ENCODE measurements at regions not wholly inside any gene's neighbourhood (a gene's known extent, or its start where the extent isn't known, plus 50 kb on each side); places are given as distances from the start of the nearest gene placed in this dataset.

GRCh38 chr13:50133358-50133953, 118.2 kb downstream of the KCNRG start:
- CTCF ChIA-PET: interaction anchor here (0.6 kb wide), 1 partner anchor 137 kb away, joined by 3 read pairs; the partner anchor contains the start of gene TRIM13
- dilution Hi-C loops (cut with HindIII; ENCODE audit: low sequenced_read_pairs, unreplicated experiment): no loop called here

More at GRCh38 chr13:50133358-50133953, 118.2 kb downstream of the KCNRG start:
- Histone ChIP-seq H4K8ac (ENCODE audit: low read depth in 2 of 2, low read length in 2 of 2) (no peak overlapping the region), H3K23ac (ENCODE audit: low read depth, low read length) (no peak overlapping the region), H3K18ac (ENCODE audit: low read depth, low read length) (no peak overlapping the region), H3K4me1 (ENCODE audit: control insufficient read depth, insufficient read depth, low read length) (no peaks in the 10 kb centered on the region; the same call in 1 of the 2 replicates), H3K56ac (ENCODE audit: extremely low read depth, insufficient read depth, low read length) (no peak overlapping the region), H2BK120ac (ENCODE audit: low read depth, low read length) (no peak overlapping the region), H2BK15ac (ENCODE audit: low read depth, low read length) (no peak overlapping the region), H2BK20ac (ENCODE audit: low read depth, low read length) (no peak overlapping the region), H2AK9ac (replicated peaks; ENCODE audit: low read depth, low read length, poor library complexity) (no peak overlapping the region), H3K4ac (ENCODE audit: low read depth, low read length) (no peak overlapping the region), H3K36me3 (ENCODE audit: control insufficient read depth, insufficient read depth, low read length) (no peaks in the 10 kb centered on the region), H4K5ac (ENCODE audit: low read depth, low read length) (no peak overlapping the region), H3K79me1 (ENCODE audit: low read depth in 1 of 2, low read length in 2 of 2) (no peaks in the 10 kb centered on the region), H3K9me3 (ENCODE audit: control insufficient read depth, insufficient read depth, low read length) (peaks cover 6% of the 10 kb centered on the region), H4K20me1 (ENCODE audit: insufficient read depth, low read length) (no peaks in the 10 kb centered on the region), H3K27me3 (ENCODE audit: control insufficient read depth, insufficient read depth, low read length) (peaks cover 21% of the 10 kb centered on the region), H2AK5ac (ENCODE audit: low read depth, low read length) (no peak overlapping the region), H3K9me1 (ENCODE audit: insufficient read depth, low read length) (no peaks in the 10 kb centered on the region), H3K14ac (replicated peaks; ENCODE audit: low read depth, low read length) (no peak overlapping the region), H3K4me3 (ENCODE audit: insufficient read depth, low read depth, low read length) (no peak overlapping the region), H3K9ac (ENCODE audit: low read depth, low read length) (no peak overlapping the region), H2BK5ac (ENCODE audit: low read depth, low read length, poor library complexity, severe bottlenecking) (no peak overlapping the region), H3K27ac (ENCODE audit: insufficient read depth, low read length) (no peak overlapping the region), H3K4me2 (ENCODE audit: low read depth, low read length) (no peak overlapping the region), H4K91ac (ENCODE audit: insufficient read depth, low read depth, low read length) (no peak overlapping the region), H2AFZ (replicated peaks; ENCODE audit: low read length, poor library complexity) (no peak overlapping the region)
- BruUV-seq (replicated peaks): no TSS peak
- in situ Hi-C loops (cut with MboI; ENCODE audit: low sequenced_read_pairs): no loop called here
- no peak for DNase-seq
- 75% methylated on average over 30 of the region's 48 CpGs; no CpG with 5 or more reads in 1 of the 2 experiments for WGBS, 2 experiments (ENCODE audit: extremely low coverage in 2 of 2, insufficient read length in 1 of 2)
- no peak for TF ChIP-seq NFE2L2 (IDR thresholded peaks at IDR 0.05; ENCODE audit: low read depth, low read length)
- no peak for TF ChIP-seq RFX5 (IDR thresholded peaks at IDR 0.05; ENCODE audit: low read depth, low read length)
- TF ChIP-seq MAZ (IDR thresholded peaks at IDR 0.05; ENCODE audit: borderline replicate concordance, low read depth, low read length): no peak
- no peak for TF ChIP-seq CTCF (conservative IDR thresholded peaks at IDR 0.05; ENCODE audit: low read depth, low read length)
- TF ChIP-seq MAFK (IDR thresholded peaks at IDR 0.05; ENCODE audit: low read depth, low read length): no peak
- TF ChIP-seq ELK1 (IDR thresholded peaks at IDR 0.05; ENCODE audit: borderline replicate concordance, low read depth, low read length): no peak
- no peak for TF ChIP-seq BHLHE40 (IDR thresholded peaks at IDR 0.05; ENCODE audit: low read depth, low read length)
- no peak for ATAC-seq (ENCODE audit: low read depth)
- POLR2A ChIA-PET (ENCODE audit: unreplicated experiment): no interaction called here
- intact Hi-C loops (cut with micrococcal nuclease): no loop called here
